ENCODE measurements at regions not wholly inside any gene's neighbourhood (a gene's known extent, or its start where the extent isn't known, plus 50 kb on each side); places are given as distances from the start of the nearest gene placed in this dataset.

GRCh38 chr14:104254735-104255400 lies 116.5 kb downstream of the KIF26A start:
- Mint-ChIP-seq H3K27me3 (ENCODE audit: unreplicated experiment) (no peaks in the 10 kb centered on the region), H3K36me3 (ENCODE audit: low read depth, unreplicated experiment) (no peaks in the 10 kb centered on the region), H3K4me3 (ENCODE audit: unreplicated experiment) (no peak overlapping the region), H3K27ac (ENCODE audit: unreplicated experiment) (no peak overlapping the region), H3K9me3 (ENCODE audit: unreplicated experiment) (no peaks in the 10 kb centered on the region), H3K4me1 (ENCODE audit: unreplicated experiment) (no peaks in the 10 kb centered on the region)
- DNase-seq (ENCODE audit: low spot score), result no peak
- no peak for TF ChIP-seq CTCF (IDR thresholded peaks at IDR 0.05; ENCODE audit: unreplicated experiment)

- DNase-seq (ENCODE audit: low spot score), result no peak
- Mint-ChIP-seq H3K9me3 (ENCODE audit: unreplicated experiment) (peaks cover 4% of the 10 kb centered on the region), H3K27me3 (ENCODE audit: unreplicated experiment) (no peaks in the 10 kb centered on the region), H3K4me3 (ENCODE audit: unreplicated experiment) (no peak overlapping the region), H3K4me1 (ENCODE audit: unreplicated experiment) (no peaks in the 10 kb centered on the region), H3K27ac (ENCODE audit: unreplicated experiment) (no peak overlapping the region), H3K36me3 (ENCODE audit: low read depth, unreplicated experiment) (peaks cover 4% of the 10 kb centered on the region)
- no peak for TF ChIP-seq CTCF (IDR thresholded peaks at IDR 0.05; ENCODE audit: unreplicated experiment)
These were observed 117.6 kb downstream of the KIF26A start for GRCh38 chr14:104256025-104256424.

- Mint-ChIP-seq H3K4me3 (ENCODE audit: unreplicated experiment) (no peak overlapping the region), H3K4me1 (ENCODE audit: unreplicated experiment) (peaks cover 6% of the 10 kb centered on the region), H3K9me3 (ENCODE audit: unreplicated experiment) (peaks cover 4% of the 10 kb centered on the region), H3K27ac (ENCODE audit: unreplicated experiment) (no peak overlapping the region), H3K36me3 (ENCODE audit: low read depth, unreplicated experiment) (peaks cover 15% of the 10 kb centered on the region), H3K27me3 (ENCODE audit: unreplicated experiment) (peaks cover 6% of the 10 kb centered on the region)
- no peak for TF ChIP-seq CTCF (IDR thresholded peaks at IDR 0.05; ENCODE audit: unreplicated experiment)
- DNase-seq (ENCODE audit: low spot score), result no peak
These were observed 124.4 kb downstream of the KIF26A start for GRCh38 chr14:104262515-104263514.

GRCh38 chr14:104263675-104264358 lies 125.4 kb downstream of the KIF26A start:
- H3K4me3 Mint-ChIP-seq (ENCODE audit: unreplicated experiment), result no peak overlapping the region
- TF ChIP-seq CTCF (IDR thresholded peaks at IDR 0.05; ENCODE audit: unreplicated experiment), result no peak
- H3K27ac Mint-ChIP-seq (ENCODE audit: unreplicated experiment), result no peak overlapping the region
- peaks cover 6% of the 10 kb centered on the region for H3K27me3 Mint-ChIP-seq (ENCODE audit: unreplicated experiment)
- H3K36me3 Mint-ChIP-seq (ENCODE audit: low read depth, unreplicated experiment), result peaks cover 15% of the 10 kb centered on the region
- peaks cover 4% of the 10 kb centered on the region for H3K9me3 Mint-ChIP-seq (ENCODE audit: unreplicated experiment)
- no peak for DNase-seq (ENCODE audit: low spot score)
- peaks cover 11% of the 10 kb centered on the region for H3K4me1 Mint-ChIP-seq (ENCODE audit: unreplicated experiment)

Data from endothelial cell (in vitro differentiated cells).